Ishikawa (cell line): ENCODE measurements at regions not wholly inside any gene's neighbourhood (a gene's known extent, or its start where the extent isn't known, plus 50 kb on each side); places are given as distances from the start of the nearest gene placed in this dataset.

Experiments
- CEBPB ChIP-seq: IDR thresholded peaks from 2 replicates; pipeline ENCODE4 v1.6.1; 2012
- CREB1 ChIP-seq: IDR thresholded peaks from 2 replicates; pipeline ENCODE4 v1.6.1; 2012; ENCODE audit warnings: low read depth
- EGR1 ChIP-seq: IDR thresholded peaks from 2 replicates; pipeline ENCODE4 v1.6.1; 2012
- EP300 ChIP-seq: IDR thresholded peaks from 2 replicates; pipeline ENCODE4 v1.6.1; 2012; ENCODE audit warnings: borderline replicate concordance
- FOXM1 ChIP-seq: IDR thresholded peaks from 2 replicates; pipeline ENCODE4 v1.6.1; 2012; ENCODE audit warnings: low read depth, borderline replicate concordance
- MAX ChIP-seq: IDR thresholded peaks from 2 replicates; pipeline ENCODE4 v1.6.1; 2012
- NFIC ChIP-seq: IDR thresholded peaks from 2 replicates; pipeline ENCODE4 v1.6.1; 2012
- TAF1 ChIP-seq: IDR thresholded peaks from 2 replicates; pipeline ENCODE4 v1.6.1; 2012; ENCODE audit warnings: low read depth, mild to moderate bottlenecking
- TEAD4 ChIP-seq: IDR thresholded peaks from 2 replicates; pipeline ENCODE4 v1.6.1; 2012
- USF1 ChIP-seq: IDR thresholded peaks from 2 replicates; pipeline ENCODE4 v1.6.1; 2012
- YY1 ChIP-seq: IDR thresholded peaks from 2 replicates; pipeline ENCODE4 v1.6.1; 2012; ENCODE audit warnings: low read depth
- ZBTB7A ChIP-seq: IDR thresholded peaks from 2 replicates; pipeline ENCODE4 v1.6.1; 2012; ENCODE audit warnings: low read depth
- TF ChIP-seq, protein P1 (sequence below): IDR thresholded peaks from 2 replicates; pipeline ENCODE4 v1.6.1; 2012; ENCODE audit warnings: low read depth, mild to moderate bottlenecking

DNA sequence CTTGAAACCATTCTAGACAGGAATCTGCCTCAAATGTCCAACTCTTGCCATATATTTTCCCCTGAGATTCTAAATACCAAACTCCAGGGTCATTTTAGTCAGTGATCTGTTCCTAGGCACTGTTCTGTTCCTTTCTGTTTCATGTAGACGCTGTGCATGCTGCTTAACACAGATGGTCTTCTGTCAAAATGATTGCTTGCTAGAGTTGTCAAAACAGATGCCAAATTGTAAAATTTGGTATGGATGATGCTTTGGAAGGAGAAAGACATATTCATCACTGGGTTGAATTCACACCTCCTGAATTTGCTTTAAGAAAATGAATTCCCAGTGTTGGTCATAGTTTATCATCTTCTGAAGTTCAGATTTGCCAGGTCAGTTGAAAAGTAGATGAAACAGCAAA, 425.9 kb downstream of the ETS1 start:
- TF ChIP-seq YY1 (no peak), EP300 (no peak), EGR1 (no peak), FOXM1 (no peak), TEAD4 (no peak), CREB1 (no peak), CEBPB (no peak), NFIC (no peak), TAF1 (no peak), ZBTB7A (no peak), MAX (no peak), USF1 (no peak)
- TF ChIP-seq, protein P1, sequence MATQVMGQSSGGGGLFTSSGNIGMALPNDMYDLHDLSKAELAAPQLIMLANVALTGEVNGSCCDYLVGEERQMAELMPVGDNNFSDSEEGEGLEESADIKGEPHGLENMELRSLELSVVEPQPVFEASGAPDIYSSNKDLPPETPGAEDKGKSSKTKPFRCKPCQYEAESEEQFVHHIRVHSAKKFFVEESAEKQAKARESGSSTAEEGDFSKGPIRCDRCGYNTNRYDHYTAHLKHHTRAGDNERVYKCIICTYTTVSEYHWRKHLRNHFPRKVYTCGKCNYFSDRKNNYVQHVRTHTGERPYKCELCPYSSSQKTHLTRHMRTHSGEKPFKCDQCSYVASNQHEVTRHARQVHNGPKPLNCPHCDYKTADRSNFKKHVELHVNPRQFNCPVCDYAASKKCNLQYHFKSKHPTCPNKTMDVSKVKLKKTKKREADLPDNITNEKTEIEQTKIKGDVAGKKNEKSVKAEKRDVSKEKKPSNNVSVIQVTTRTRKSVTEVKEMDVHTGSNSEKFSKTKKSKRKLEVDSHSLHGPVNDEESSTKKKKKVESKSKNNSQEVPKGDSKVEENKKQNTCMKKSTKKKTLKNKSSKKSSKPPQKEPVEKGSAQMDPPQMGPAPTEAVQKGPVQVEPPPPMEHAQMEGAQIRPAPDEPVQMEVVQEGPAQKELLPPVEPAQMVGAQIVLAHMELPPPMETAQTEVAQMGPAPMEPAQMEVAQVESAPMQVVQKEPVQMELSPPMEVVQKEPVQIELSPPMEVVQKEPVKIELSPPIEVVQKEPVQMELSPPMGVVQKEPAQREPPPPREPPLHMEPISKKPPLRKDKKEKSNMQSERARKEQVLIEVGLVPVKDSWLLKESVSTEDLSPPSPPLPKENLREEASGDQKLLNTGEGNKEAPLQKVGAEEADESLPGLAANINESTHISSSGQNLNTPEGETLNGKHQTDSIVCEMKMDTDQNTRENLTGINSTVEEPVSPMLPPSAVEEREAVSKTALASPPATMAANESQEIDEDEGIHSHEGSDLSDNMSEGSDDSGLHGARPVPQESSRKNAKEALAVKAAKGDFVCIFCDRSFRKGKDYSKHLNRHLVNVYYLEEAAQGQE, result no peak
